IMR-90 (cell line): ENCODE measurements at regions not wholly inside any gene's neighbourhood (a gene's known extent, or its start where the extent isn't known, plus 50 kb on each side); places are given as distances from the start of the nearest gene placed in this dataset.

Experiments
- BHLHE40 ChIP-seq: fragments of 150-350 bp; IDR thresholded peaks from 2 replicates; pipeline ENCODE4 v1.6.1; 2016; ENCODE audit warnings: mild to moderate bottlenecking, low read depth, low read length
- CEBPB ChIP-seq: IDR thresholded peaks from 2 replicates; pipeline ENCODE4 v1.6.1; 2012; ENCODE audit warnings: low read depth, low read length, improper control_type of control experiment
- FOS ChIP-seq: fragments of 150-350 bp; IDR thresholded peaks from 2 replicates; pipeline ENCODE4 v1.6.1; 2016; ENCODE audit warnings: low read depth, low read length
- MAFK ChIP-seq: IDR thresholded peaks from 2 replicates; pipeline ENCODE4 v1.6.1; 2012; ENCODE audit warnings: low read depth, low read length, improper control_type of control experiment
- MAZ ChIP-seq: IDR thresholded peaks from 2 replicates; pipeline ENCODE4 v1.6.1; 2012; ENCODE audit warnings: low read depth, mild to moderate bottlenecking, low read length, improper control_type of control experiment, moderate library complexity, borderline replicate concordance
- MXI1 ChIP-seq: IDR thresholded peaks from 2 replicates; pipeline ENCODE4 v1.6.1; 2012; ENCODE audit warnings: low read depth, mild to moderate bottlenecking, low read length, moderate library complexity, borderline replicate concordance
- POLR2A ChIP-seq: IDR thresholded peaks from 2 replicates; pipeline ENCODE4 v1.6.1; 2012; ENCODE audit warnings: mild to moderate bottlenecking, low read depth, low read length
- RAD21 ChIP-seq: IDR thresholded peaks from 2 replicates; pipeline ENCODE4 v1.6.1; 2012; ENCODE audit warnings: low read length, improper control_type of control experiment
- RCOR1 ChIP-seq: IDR thresholded peaks from 2 replicates; pipeline ENCODE4 v1.6.1; 2012; ENCODE audit warnings: mild to moderate bottlenecking, low read length, improper control_type of control experiment; ENCODE audit not compliant: insufficient replicate concordance
- RFX5 ChIP-seq: IDR thresholded peaks from 2 replicates; pipeline ENCODE4 v1.8.0; 2012; ENCODE audit warnings: low read depth, mild to moderate bottlenecking, low read length, moderate library complexity
- SMC3 ChIP-seq: fragments of 150-350 bp; IDR thresholded peaks from 2 replicates; pipeline ENCODE4 v1.6.1; 2016; ENCODE audit warnings: low read depth, mild to moderate bottlenecking, antibody characterized with exemption, low read length, moderate library complexity
- TF ChIP-seq, protein P1 (sequence below): conservative IDR thresholded peaks from 2 replicates; pipeline ENCODE4 v1.5.1; 2012; ENCODE audit warnings: mild to moderate bottlenecking, low read depth, low read length, improper control_type of control experiment
- TF ChIP-seq, protein P2 (sequence below): fragments of 150-350 bp; IDR thresholded peaks from 2 replicates; pipeline ENCODE4 v1.6.1; 2017; ENCODE audit warnings: mild to moderate bottlenecking, antibody characterized with exemption, low read length, low read depth
- TF ChIP-seq, protein P3 (sequence below): fragments of 150-350 bp; IDR thresholded peaks from 2 replicates; pipeline ENCODE4 v1.6.1; 2016; ENCODE audit warnings: low read depth, mild to moderate bottlenecking, low read length, moderate library complexity, borderline replicate concordance

DNA sequence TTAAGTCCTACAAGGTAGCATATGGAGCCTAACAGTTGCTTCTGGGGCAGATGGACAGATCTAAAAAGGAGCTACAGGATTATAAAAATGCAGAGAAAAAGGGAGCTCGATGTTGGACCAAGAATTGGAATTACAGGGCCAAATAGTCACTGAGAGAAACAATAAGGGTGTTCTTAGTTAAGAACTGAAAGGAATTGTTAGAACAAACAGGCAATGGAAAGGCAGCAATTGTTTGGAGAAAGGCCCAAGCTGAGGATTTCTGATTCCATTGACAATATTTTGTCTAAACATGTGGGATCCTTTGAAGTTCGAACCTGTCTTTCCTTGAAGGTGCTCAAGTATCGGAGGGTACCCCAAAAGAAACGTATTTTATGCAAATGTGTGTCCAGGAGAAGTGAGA lies 513.6 kb upstream of the CDH8 start:
- no peak for TF ChIP-seq MAFK
- TF ChIP-seq, protein P1, sequence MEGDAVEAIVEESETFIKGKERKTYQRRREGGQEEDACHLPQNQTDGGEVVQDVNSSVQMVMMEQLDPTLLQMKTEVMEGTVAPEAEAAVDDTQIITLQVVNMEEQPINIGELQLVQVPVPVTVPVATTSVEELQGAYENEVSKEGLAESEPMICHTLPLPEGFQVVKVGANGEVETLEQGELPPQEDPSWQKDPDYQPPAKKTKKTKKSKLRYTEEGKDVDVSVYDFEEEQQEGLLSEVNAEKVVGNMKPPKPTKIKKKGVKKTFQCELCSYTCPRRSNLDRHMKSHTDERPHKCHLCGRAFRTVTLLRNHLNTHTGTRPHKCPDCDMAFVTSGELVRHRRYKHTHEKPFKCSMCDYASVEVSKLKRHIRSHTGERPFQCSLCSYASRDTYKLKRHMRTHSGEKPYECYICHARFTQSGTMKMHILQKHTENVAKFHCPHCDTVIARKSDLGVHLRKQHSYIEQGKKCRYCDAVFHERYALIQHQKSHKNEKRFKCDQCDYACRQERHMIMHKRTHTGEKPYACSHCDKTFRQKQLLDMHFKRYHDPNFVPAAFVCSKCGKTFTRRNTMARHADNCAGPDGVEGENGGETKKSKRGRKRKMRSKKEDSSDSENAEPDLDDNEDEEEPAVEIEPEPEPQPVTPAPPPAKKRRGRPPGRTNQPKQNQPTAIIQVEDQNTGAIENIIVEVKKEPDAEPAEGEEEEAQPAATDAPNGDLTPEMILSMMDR: no peak
- TF ChIP-seq POLR2A: no peak
- TF ChIP-seq, protein P2, sequence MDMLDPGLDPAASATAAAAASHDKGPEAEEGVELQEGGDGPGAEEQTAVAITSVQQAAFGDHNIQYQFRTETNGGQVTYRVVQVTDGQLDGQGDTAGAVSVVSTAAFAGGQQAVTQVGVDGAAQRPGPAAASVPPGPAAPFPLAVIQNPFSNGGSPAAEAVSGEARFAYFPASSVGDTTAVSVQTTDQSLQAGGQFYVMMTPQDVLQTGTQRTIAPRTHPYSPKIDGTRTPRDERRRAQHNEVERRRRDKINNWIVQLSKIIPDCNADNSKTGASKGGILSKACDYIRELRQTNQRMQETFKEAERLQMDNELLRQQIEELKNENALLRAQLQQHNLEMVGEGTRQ: no peak
- no peak for TF ChIP-seq BHLHE40
- TF ChIP-seq, protein P3, sequence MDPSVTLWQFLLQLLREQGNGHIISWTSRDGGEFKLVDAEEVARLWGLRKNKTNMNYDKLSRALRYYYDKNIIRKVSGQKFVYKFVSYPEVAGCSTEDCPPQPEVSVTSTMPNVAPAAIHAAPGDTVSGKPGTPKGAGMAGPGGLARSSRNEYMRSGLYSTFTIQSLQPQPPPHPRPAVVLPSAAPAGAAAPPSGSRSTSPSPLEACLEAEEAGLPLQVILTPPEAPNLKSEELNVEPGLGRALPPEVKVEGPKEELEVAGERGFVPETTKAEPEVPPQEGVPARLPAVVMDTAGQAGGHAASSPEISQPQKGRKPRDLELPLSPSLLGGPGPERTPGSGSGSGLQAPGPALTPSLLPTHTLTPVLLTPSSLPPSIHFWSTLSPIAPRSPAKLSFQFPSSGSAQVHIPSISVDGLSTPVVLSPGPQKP: no peak
- TF ChIP-seq MAZ: no peak
- no peak for TF ChIP-seq SMC3
- no peak for TF ChIP-seq RAD21
- no peak for TF ChIP-seq CEBPB
- no peak for TF ChIP-seq MXI1
- TF ChIP-seq RFX5: no peak
- TF ChIP-seq RCOR1: no peak
- TF ChIP-seq FOS: no peak
